OCI-LY1 (cell line): ENCODE measurements at regions not wholly inside any gene's neighbourhood (a gene's known extent, or its start where the extent isn't known, plus 50 kb on each side); places are given as distances from the start of the nearest gene placed in this dataset.

Experiments used
- H2AFZ ChIP-seq: fragments of 200-600 bp; sonication (generic), shearing (Covaris generic); 2 replicates; pipeline ENCODE4 v1.6.0; 2014; ENCODE audit warnings: antibody characterized with exemption, mild to moderate bottlenecking, low read length
- H3F3A ChIP-seq: fragments of 200-600 bp; sonication (generic), shearing (Covaris generic); 2 replicates; pipeline ENCODE4 v1.6.0; 2014; ENCODE audit warnings: mild to moderate bottlenecking, antibody characterized with exemption, low read length, moderate library complexity; ENCODE audit not compliant: insufficient read depth
- H3K27ac ChIP-seq: fragments of 200-600 bp; sonication (generic); 2 replicates; pipeline ENCODE4 v1.5.1; 2014; ENCODE audit warnings: low read length, mixed run types, mild to moderate bottlenecking, low read depth; ENCODE audit not compliant: poor library complexity, severe bottlenecking
- H3K27me3 ChIP-seq: fragments of 200-600 bp; sonication (generic); 2 replicates; pipeline ENCODE4 v1.6.0; 2014; ENCODE audit warnings: antibody characterized with exemption, mild to moderate bottlenecking, low read length, moderate library complexity; ENCODE audit not compliant: insufficient read depth
- H3K36me3 ChIP-seq: fragments of 200-600 bp; sonication (generic); 2 replicates; pipeline ENCODE4 v1.6.1; 2014; ENCODE audit warnings: mild to moderate bottlenecking, antibody characterized with exemption, low read length, moderate library complexity, mixed read lengths; ENCODE audit not compliant: insufficient read depth
- H3K4me1 ChIP-seq: fragments of 200-600 bp; sonication (generic); 2 replicates; pipeline ENCODE4 v1.5.1; 2014; ENCODE audit warnings: mild to moderate bottlenecking, low read length, moderate library complexity; ENCODE audit not compliant: insufficient read depth, severe bottlenecking
- H3K4me2 ChIP-seq: fragments of 200-600 bp; sonication (generic), shearing (Covaris generic); 2 replicates; pipeline ENCODE4 v1.6.1; 2014; ENCODE audit warnings: low read length
- H3K4me3 ChIP-seq: fragments of 200-600 bp; sonication (generic); 2 replicates; pipeline ENCODE4 v1.5.1; 2014; ENCODE audit warnings: low read length, low read depth, mild to moderate bottlenecking, mixed read lengths; ENCODE audit not compliant: poor library complexity, severe bottlenecking
- H3K79me2 ChIP-seq: fragments of 200-600 bp; shearing (Covaris generic); 2 replicates; pipeline ENCODE4 v1.6.1; 2016; ENCODE audit warnings: mixed run types, low read length, mixed read lengths; ENCODE audit not compliant: insufficient read depth
- H3K9ac ChIP-seq: fragments of 200-600 bp; sonication (generic), shearing (Covaris generic); 2 replicates; pipeline ENCODE4 v1.6.1; 2014; ENCODE audit warnings: mild to moderate bottlenecking, low read length, mixed read lengths
- H3K9me2 ChIP-seq: fragments of 200-600 bp; sonication (generic), shearing (Covaris generic); 2 replicates; pipeline ENCODE4 v1.6.1; 2014; ENCODE audit warnings: low read depth, mild to moderate bottlenecking, low read length, mixed read lengths
- H3K9me3 ChIP-seq: fragments of 200-600 bp; shearing (Covaris generic); 2 replicates; pipeline ENCODE4 v1.6.1; 2014; ENCODE audit warnings: low read length, mixed read lengths
- H4K20me1 ChIP-seq: fragments of 200-600 bp; sonication (generic), shearing (Covaris generic); 2 replicates; pipeline ENCODE4 v1.6.0; 2016; ENCODE audit warnings: mild to moderate bottlenecking, low read length; ENCODE audit not compliant: insufficient read depth
- CTCF ChIP-seq: fragments of 200-600 bp; sonication (generic), shearing (Covaris generic); IDR thresholded peaks from 2 replicates; pipeline ENCODE4 v1.5.1; 2017; ENCODE audit warnings: mild to moderate bottlenecking, antibody characterized with exemption, low read length, moderate library complexity, mixed read lengths
- EZH2 ChIP-seq: fragments of 200-600 bp; sonication (generic), shearing (Covaris generic); IDR thresholded peaks from 2 replicates; pipeline ENCODE4 v1.8.0; 2017; ENCODE audit warnings: borderline replicate concordance, mixed run types, mild to moderate bottlenecking, antibody characterized with exemption, low read length, moderate library complexity, mixed read lengths

DNA sequence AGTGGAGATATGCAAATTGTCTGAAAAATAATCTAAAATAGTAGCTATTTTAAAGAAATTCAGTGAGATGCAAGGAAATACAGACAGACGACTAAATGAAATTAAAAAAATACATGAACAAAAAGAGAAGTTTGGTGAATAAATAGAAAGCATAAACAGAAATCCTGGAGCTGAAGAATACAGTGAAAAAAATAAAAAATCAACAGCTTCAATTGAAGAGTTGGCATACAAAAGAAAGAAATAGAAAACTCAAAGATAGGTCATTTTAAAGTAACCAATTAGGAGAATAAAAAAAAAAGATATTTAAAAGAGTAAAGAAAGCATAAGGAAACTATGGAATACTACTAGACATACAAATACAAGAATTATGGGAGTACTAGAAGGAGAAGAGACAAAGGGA lies 2191.5 kb upstream of the PCDH20 start:
- H3K9me3 ChIP-seq = no peaks in the 10 kb centered on the region; the same call in 1 of the 2 replicates
- H3K27me3 ChIP-seq = no peaks in the 10 kb centered on the region
- H3K4me3 ChIP-seq = no peak overlapping the region
- no peaks in the 10 kb centered on the region for H3K9me2 ChIP-seq
- TF ChIP-seq CTCF (no peak), EZH2 (no peak)
- H3K36me3 ChIP-seq = no peaks in the 10 kb centered on the region
- no peaks in the 10 kb centered on the region for H3F3A ChIP-seq
- no peak overlapping the region for H3K27ac ChIP-seq
- H3K9ac ChIP-seq = no peak overlapping the region
- H2AFZ ChIP-seq = no peak overlapping the region
- no peak overlapping the region for H3K4me2 ChIP-seq
- no peaks in the 10 kb centered on the region for H4K20me1 ChIP-seq
- no peaks in the 10 kb centered on the region for H3K79me2 ChIP-seq
- no peaks in the 10 kb centered on the region for H3K4me1 ChIP-seq

- Histone ChIP-seq H4K20me1 (no peaks in the 10 kb centered on the region), H3K9me2 (no peaks in the 10 kb centered on the region), H3K4me2 (no peak overlapping the region), H3K79me2 (no peaks in the 10 kb centered on the region), H3K27ac (no peak overlapping the region), H3F3A (no peaks in the 10 kb centered on the region), H2AFZ (no peak overlapping the region), H3K4me3 (no peak overlapping the region), H3K9me3 (no peaks in the 10 kb centered on the region; the same call in 1 of the 2 replicates), H3K27me3 (no peaks in the 10 kb centered on the region), H3K9ac (no peak overlapping the region), H3K4me1 (no peaks in the 10 kb centered on the region), H3K36me3 (no peaks in the 10 kb centered on the region)
- no peak for TF ChIP-seq CTCF
- no peak for TF ChIP-seq EZH2
Measured at GRCh38 chr13:63605962-63606361, 2190.3 kb upstream of the PCDH20 start.

GRCh38 chr13:63605403-63605802 lies 2189.8 kb upstream of the PCDH20 start:
- Histone ChIP-seq H3K4me1 (no peaks in the 10 kb centered on the region), H3K27ac (no peak overlapping the region), H3K4me3 (no peak overlapping the region), H3K4me2 (no peak overlapping the region), H2AFZ (no peak overlapping the region), H3K9me3 (no peaks in the 10 kb centered on the region; the same call in 1 of the 2 replicates), H3K9ac (no peak overlapping the region), H3F3A (no peaks in the 10 kb centered on the region), H3K36me3 (no peaks in the 10 kb centered on the region), H3K79me2 (no peaks in the 10 kb centered on the region), H4K20me1 (no peaks in the 10 kb centered on the region), H3K27me3 (no peaks in the 10 kb centered on the region), H3K9me2 (no peaks in the 10 kb centered on the region)
- TF ChIP-seq EZH2 (no peak), CTCF (no peak)
